ENCODE measurements at regions not wholly inside any gene's neighbourhood (a gene's known extent, or its start where the extent isn't known, plus 50 kb on each side); places are given as distances from the start of the nearest gene placed in this dataset.
"Not testable (repeated sequence)": the region's sequence is repeated elsewhere in the genome, so short reads cannot be mapped to it uniquely, and the experiment has no call there.

DNA sequence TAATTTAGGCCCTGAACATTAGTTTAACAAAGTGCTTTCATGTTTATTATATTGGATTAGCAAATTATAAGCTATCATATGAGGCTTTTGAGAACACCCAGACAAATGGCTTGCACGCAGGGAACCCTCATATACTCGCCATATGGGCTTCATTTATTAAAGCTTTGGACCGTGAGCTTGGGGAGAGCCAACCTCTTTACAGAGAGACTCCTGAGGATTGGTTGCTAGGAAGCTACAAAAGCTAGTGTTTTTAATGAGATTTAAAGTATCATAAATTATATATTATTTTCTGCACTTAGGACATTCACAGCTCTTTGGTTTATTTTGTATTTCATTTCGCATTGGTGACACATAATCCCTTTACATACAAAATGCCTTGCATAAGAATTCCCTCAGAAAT lies 193.8 kb upstream of the TOX3 start:
- WGBS (ENCODE audit: insufficient coverage, insufficient read length) = no CpG with 5 or more reads among the region's 4 CpGs
- H3K27ac ChIP-seq (ENCODE audit: low read length) = no peak overlapping the region
- no peak for DNase-seq (ENCODE audit: low read depth, low spot score)
- no peaks in the 10 kb centered on the region for H3K36me3 ChIP-seq (ENCODE audit: control insufficient read depth, insufficient read depth, low read length)
- no peak overlapping the region for H3K4me3 ChIP-seq (ENCODE audit: low read length)
- H3K4me1 ChIP-seq (ENCODE audit: control insufficient read depth, insufficient read depth, low read length) = no peaks in the 10 kb centered on the region
- no peaks in the 10 kb centered on the region for H3K27me3 ChIP-seq (ENCODE audit: control insufficient read depth, insufficient read depth, low read length)
- H3K9me3 ChIP-seq (ENCODE audit: control insufficient read depth, insufficient read depth, low read length) = no peaks in the 10 kb centered on the region

DNA sequence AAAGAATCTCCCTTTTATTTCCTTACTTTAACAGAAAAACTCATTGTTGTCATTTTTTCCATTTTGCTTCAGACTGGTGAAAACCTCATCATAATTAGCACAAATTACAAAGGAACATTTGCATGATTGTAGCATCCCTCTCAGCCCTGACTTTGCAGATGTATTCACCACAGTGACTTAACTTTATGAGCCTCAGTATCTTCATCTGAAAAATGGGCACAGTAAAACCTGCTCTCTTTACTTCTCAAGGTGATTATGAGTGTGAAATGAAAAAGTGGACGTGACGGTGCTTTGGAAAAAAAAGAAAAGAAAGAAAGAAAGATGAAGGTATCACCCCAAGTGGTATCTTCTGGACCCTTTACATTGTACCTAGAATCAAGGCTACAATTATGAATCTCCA lies 193.4 kb upstream of the TOX3 start:
- no peak for DNase-seq (ENCODE audit: low read depth, low spot score)
- H3K4me3 ChIP-seq (ENCODE audit: low read length) = no peak overlapping the region
- no peaks in the 10 kb centered on the region for H3K36me3 ChIP-seq (ENCODE audit: control insufficient read depth, insufficient read depth, low read length)
- H3K27me3 ChIP-seq (ENCODE audit: control insufficient read depth, insufficient read depth, low read length) = no peaks in the 10 kb centered on the region
- H3K4me1 ChIP-seq (ENCODE audit: control insufficient read depth, insufficient read depth, low read length) = no peaks in the 10 kb centered on the region
- no peak overlapping the region for H3K27ac ChIP-seq (ENCODE audit: low read length)
- WGBS (ENCODE audit: insufficient coverage, insufficient read length) = no CpG with 5 or more reads among the region's 2 CpGs
- no peaks in the 10 kb centered on the region for H3K9me3 ChIP-seq (ENCODE audit: control insufficient read depth, insufficient read depth, low read length)

DNA sequence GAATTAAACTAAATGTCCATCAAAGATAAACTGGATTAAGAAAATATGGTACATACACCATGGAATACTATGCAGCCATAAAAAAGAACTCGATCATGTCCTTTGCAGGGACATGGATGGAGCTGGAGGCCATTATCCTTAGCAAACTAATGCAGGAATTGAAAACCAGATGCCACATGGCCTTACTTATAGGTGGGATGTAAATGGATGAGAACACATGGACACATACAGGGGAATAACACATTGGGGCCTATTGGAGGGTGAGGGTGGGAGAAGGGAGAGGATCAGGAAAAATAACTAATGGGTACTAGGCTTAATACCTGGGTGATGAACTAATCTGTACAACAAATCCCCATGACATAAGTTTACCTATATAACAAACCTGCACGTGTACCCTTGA lies 192.0 kb upstream of the TOX3 start:
- no CpG with 5 or more reads among the region's 2 CpGs for WGBS (ENCODE audit: insufficient coverage, insufficient read length)
- not testable (repeated sequence) for H3K4me1 ChIP-seq (ENCODE audit: control insufficient read depth, insufficient read depth, low read length); H3K27me3 ChIP-seq (ENCODE audit: control insufficient read depth, insufficient read depth, low read length); DNase-seq (ENCODE audit: low read depth, low spot score); H3K9me3 ChIP-seq (ENCODE audit: control insufficient read depth, insufficient read depth, low read length); H3K4me3 ChIP-seq (ENCODE audit: low read length); H3K36me3 ChIP-seq (ENCODE audit: control insufficient read depth, insufficient read depth, low read length); H3K27ac ChIP-seq (ENCODE audit: low read length)

DNA sequence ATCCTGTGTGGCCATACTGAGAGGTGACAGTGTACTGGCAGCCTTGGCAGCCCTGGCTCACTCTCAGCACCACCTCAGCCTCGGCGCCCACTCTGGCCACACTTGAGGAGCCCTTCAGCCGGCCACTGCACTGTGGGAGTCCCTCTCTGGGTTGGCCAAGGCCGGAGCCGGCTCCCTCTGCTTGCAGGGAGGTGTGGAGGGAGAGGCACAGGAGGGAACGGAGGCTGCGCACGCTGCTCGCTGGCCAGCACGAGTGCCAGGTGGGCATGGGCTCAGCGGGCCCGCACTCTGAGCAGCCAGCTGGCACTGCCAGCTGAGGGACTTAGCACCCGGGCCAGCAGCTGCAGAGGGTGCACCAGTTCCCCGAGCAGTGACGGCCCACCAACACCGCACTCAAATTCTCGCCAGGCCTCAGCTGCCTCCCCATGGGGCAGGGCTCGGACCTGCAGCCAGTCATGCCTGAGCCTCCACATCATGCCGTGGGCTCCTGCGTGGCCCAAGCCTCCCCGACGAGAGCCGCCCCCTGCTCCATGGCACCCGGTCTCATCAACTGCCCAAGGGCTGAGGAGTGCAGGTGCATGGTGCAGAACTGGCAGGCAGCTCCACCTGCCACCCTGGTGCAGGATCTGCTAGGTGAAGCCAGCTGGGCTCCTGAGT lies 184.4 kb upstream of the TOX3 start:
- Histone ChIP-seq H3K27me3 (ENCODE audit: control insufficient read depth, insufficient read depth, low read length) (no peaks in the 10 kb centered on the region), H3K36me3 (ENCODE audit: control insufficient read depth, insufficient read depth, low read length) (no peaks in the 10 kb centered on the region), H3K9me3 (ENCODE audit: control insufficient read depth, insufficient read depth, low read length) (0 out of 2 replicates have a peak, but pooled peaks cover 3% of the 10 kb centered on the region), H3K4me3 (ENCODE audit: low read length) (no peak overlapping the region), H3K4me1 (ENCODE audit: control insufficient read depth, insufficient read depth, low read length) (no peaks in the 10 kb centered on the region), H3K27ac (ENCODE audit: low read length) (no peak overlapping the region)
- no CpG with 5 or more reads among the region's 24 CpGs for WGBS (ENCODE audit: insufficient coverage, insufficient read length)
- no peak for DNase-seq (ENCODE audit: low read depth, low spot score)

DNA sequence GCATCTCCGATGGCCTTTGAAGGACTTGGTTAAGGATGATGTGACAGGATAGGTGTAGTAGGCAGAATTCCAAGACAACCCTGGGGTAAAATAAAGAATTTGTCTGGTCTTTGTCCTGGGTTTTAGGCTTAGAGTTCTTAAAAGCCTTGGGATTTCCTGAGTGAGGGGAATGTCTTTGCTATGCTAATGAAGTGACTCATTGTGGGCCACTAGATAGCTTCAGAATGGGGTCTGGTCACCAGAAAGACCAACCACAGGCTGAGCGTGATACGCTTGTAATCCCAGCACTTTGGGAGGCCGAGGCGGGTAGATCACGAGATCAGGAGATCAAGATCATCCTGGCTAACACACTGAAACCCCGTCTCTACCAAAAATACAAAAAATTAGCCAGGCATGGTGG lies 182.8 kb upstream of the TOX3 start:
- H3K36me3 ChIP-seq (ENCODE audit: control insufficient read depth, insufficient read depth, low read length) = no peaks in the 10 kb centered on the region
- no peaks in the 10 kb centered on the region for H3K4me1 ChIP-seq (ENCODE audit: control insufficient read depth, insufficient read depth, low read length)
- no peak overlapping the region for H3K4me3 ChIP-seq (ENCODE audit: low read length)
- H3K9me3 ChIP-seq (ENCODE audit: control insufficient read depth, insufficient read depth, low read length) = 0 out of 2 replicates have a peak, but pooled peaks cover 3% of the 10 kb centered on the region
- no peak for DNase-seq (ENCODE audit: low read depth, low spot score)
- no peaks in the 10 kb centered on the region for H3K27me3 ChIP-seq (ENCODE audit: control insufficient read depth, insufficient read depth, low read length)
- no CpG with 5 or more reads among the region's 7 CpGs for WGBS (ENCODE audit: insufficient coverage, insufficient read length)
- H3K27ac ChIP-seq (ENCODE audit: low read length) = no peak overlapping the region

DNA sequence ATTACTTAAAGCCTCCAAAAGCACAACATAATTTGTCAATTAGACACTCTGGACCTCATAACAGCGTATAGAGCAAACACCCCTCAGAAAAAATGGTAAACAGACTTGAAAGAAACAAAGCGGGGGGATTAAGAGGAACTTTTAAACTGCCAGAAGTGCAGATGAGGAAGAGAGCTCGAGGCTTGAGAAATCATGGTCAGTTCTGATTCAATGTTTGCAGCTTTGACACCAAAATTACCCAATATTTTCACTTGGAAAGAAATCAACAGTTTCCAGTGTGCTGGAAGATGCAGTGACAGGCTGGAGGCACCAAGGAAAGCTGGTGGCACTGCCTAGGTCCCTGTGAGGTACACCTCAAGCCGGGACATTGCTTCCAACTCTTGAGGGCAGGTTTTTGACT lies 180.9 kb upstream of the TOX3 start:
- WGBS (ENCODE audit: insufficient coverage, insufficient read length) = no CpG with 5 or more reads among the region's 4 CpGs
- H3K27ac ChIP-seq (ENCODE audit: low read length) = no peak overlapping the region
- H3K4me3 ChIP-seq (ENCODE audit: low read length) = no peak overlapping the region
- no peaks in the 10 kb centered on the region for H3K36me3 ChIP-seq (ENCODE audit: control insufficient read depth, insufficient read depth, low read length)
- H3K9me3 ChIP-seq (ENCODE audit: control insufficient read depth, insufficient read depth, low read length) = 0 out of 2 replicates have a peak, but pooled peaks cover 3% of the 10 kb centered on the region
- DNase-seq (ENCODE audit: low read depth, low spot score) = no peak
- no peaks in the 10 kb centered on the region for H3K27me3 ChIP-seq (ENCODE audit: control insufficient read depth, insufficient read depth, low read length)
- H3K4me1 ChIP-seq (ENCODE audit: control insufficient read depth, insufficient read depth, low read length) = no peaks in the 10 kb centered on the region

DNA sequence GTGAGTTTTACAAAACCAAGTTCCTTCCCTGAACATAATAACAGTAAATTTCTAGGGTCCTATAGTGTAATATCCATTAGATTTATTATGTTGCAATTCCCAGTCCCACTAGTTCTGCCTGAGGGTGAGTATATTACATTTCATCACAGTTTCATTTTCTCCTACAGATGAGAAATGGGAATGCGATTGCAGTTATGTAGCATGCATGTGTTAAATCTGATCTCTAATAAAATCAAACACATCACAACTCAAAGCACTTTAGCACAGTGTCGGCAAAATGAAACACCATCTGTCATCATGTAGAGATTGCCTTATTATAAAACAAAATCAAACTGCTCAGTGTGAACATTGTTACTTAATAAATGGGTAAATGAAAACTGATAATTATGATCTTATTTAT lies 180.5 kb upstream of the TOX3 start:
- DNase-seq (ENCODE audit: low read depth, low spot score) = no peak
- Histone ChIP-seq H3K9me3 (ENCODE audit: control insufficient read depth, insufficient read depth, low read length) (0 out of 2 replicates have a peak, but pooled peaks cover 3% of the 10 kb centered on the region), H3K36me3 (ENCODE audit: control insufficient read depth, insufficient read depth, low read length) (no peaks in the 10 kb centered on the region), H3K4me3 (ENCODE audit: low read length) (no peak overlapping the region), H3K4me1 (ENCODE audit: control insufficient read depth, insufficient read depth, low read length) (no peaks in the 10 kb centered on the region), H3K27ac (ENCODE audit: low read length) (no peak overlapping the region), H3K27me3 (ENCODE audit: control insufficient read depth, insufficient read depth, low read length) (no peaks in the 10 kb centered on the region)
- WGBS (ENCODE audit: insufficient coverage, insufficient read length) = no CpG with 5 or more reads among the region's 2 CpGs

DNA sequence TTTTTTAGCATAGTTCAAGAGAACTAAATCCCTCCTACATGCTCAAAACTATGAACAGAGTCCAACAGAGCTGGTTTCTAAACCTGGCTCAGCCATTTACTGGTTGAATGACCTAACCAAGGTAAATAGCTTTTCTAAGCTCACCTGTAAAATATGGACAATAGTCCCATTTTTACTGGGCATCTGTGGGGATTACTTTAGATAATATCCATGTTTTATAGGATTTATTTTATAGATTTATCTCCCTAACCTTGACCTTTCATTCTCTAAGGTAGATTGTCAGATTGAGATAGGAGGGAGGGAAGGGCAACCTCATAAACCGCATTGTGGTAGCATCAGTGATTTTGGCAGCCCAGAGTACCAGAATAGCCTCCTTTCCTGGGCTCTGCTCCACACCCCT lies 178.5 kb upstream of the TOX3 start:
- H3K4me1 ChIP-seq (ENCODE audit: control insufficient read depth, insufficient read depth, low read length) = no peaks in the 10 kb centered on the region
- H3K27me3 ChIP-seq (ENCODE audit: control insufficient read depth, insufficient read depth, low read length) = no peaks in the 10 kb centered on the region
- H3K9me3 ChIP-seq (ENCODE audit: control insufficient read depth, insufficient read depth, low read length) = no peaks in the 10 kb centered on the region
- H3K4me3 ChIP-seq (ENCODE audit: low read length) = no peak overlapping the region
- no peaks in the 10 kb centered on the region for H3K36me3 ChIP-seq (ENCODE audit: control insufficient read depth, insufficient read depth, low read length)
- WGBS (ENCODE audit: insufficient coverage, insufficient read length) = no CpG with 5 or more reads among the region's 1 CpG
- no peak overlapping the region for H3K27ac ChIP-seq (ENCODE audit: low read length)
- DNase-seq (ENCODE audit: low read depth, low spot score) = no peak

DNA sequence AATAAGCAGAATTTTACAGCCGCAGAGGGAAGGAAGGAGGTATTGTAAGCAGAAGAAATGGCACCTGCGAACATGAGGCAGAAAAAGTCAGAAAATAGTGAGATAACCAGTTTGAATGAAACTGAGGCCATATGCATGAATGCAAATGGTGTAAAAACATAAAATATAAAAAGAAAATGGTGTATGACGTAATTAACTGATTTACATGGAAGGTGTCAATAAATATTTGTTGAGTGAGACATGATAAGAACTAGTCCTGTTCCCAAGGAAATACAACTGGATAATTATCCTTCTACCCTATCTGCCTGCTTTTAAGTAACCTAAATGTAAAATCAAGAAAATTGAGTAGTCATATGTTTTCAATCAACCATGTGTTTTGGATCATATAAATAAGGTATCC lies 178.1 kb upstream of the TOX3 start:
- no peak overlapping the region for H3K4me3 ChIP-seq (ENCODE audit: low read length)
- DNase-seq (ENCODE audit: low read depth, low spot score) = no peak
- H3K4me1 ChIP-seq (ENCODE audit: control insufficient read depth, insufficient read depth, low read length) = no peaks in the 10 kb centered on the region
- no peaks in the 10 kb centered on the region for H3K36me3 ChIP-seq (ENCODE audit: control insufficient read depth, insufficient read depth, low read length)
- 100% methylated on average over 1 of the region's 3 CpGs for WGBS (ENCODE audit: insufficient coverage, insufficient read length)
- no peaks in the 10 kb centered on the region for H3K27me3 ChIP-seq (ENCODE audit: control insufficient read depth, insufficient read depth, low read length)
- H3K27ac ChIP-seq (ENCODE audit: low read length) = no peak overlapping the region
- no peaks in the 10 kb centered on the region for H3K9me3 ChIP-seq (ENCODE audit: control insufficient read depth, insufficient read depth, low read length)

DNA sequence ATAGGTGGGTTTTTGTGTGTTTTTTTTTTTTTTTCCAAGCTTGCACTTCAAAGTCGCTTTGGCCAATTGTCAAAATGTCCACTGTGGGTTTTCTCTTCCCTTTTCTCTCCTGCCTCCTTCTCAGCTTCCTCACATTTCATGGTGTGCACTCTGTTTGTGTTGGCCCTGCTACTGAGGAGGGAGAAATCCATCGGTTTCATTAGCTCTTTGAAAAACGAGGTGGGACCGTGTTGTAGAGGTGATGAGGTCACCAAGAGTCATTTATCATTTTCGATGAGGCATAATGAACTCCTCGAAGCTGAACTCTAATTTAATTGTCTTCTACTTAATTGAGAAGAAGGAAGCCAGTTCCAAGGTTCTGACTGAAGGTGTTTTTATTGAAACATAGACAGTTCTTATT lies 174.4 kb upstream of the TOX3 start:
- H3K27ac ChIP-seq (ENCODE audit: low read length) = no peak overlapping the region
- no CpG with 5 or more reads among the region's 6 CpGs for WGBS (ENCODE audit: insufficient coverage, insufficient read length)
- H3K27me3 ChIP-seq (ENCODE audit: control insufficient read depth, insufficient read depth, low read length) = no peaks in the 10 kb centered on the region
- no peaks in the 10 kb centered on the region for H3K4me1 ChIP-seq (ENCODE audit: control insufficient read depth, insufficient read depth, low read length)
- H3K9me3 ChIP-seq (ENCODE audit: control insufficient read depth, insufficient read depth, low read length) = no peaks in the 10 kb centered on the region
- DNase-seq (ENCODE audit: low read depth, low spot score) = no peak
- H3K4me3 ChIP-seq (ENCODE audit: low read length) = no peak overlapping the region
- no peaks in the 10 kb centered on the region for H3K36me3 ChIP-seq (ENCODE audit: control insufficient read depth, insufficient read depth, low read length)

DNA sequence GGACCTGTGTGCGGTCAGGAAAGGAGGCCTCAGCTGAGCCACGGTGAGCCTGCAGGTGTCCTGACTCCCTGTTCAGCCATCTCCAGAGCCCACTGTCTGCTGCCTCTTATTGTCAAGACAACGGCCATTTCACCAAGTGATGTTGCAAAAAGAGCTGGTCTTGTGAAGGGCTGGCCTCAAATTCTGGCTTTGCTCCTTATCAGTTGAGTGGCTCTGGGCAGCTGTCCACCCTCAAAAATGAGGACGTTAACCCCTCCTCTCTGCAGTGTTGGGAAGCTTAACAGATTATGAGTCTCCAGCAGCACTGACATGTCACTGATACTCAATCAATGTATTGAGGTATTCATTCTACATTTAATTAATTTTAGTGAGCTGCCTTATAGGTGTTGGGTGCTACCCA lies 171.1 kb upstream of the TOX3 start:
- H3K36me3 ChIP-seq (ENCODE audit: control insufficient read depth, insufficient read depth, low read length) = no peaks in the 10 kb centered on the region
- no peak for DNase-seq (ENCODE audit: low read depth, low spot score)
- no peak overlapping the region for H3K4me3 ChIP-seq (ENCODE audit: low read length)
- no peaks in the 10 kb centered on the region for H3K9me3 ChIP-seq (ENCODE audit: control insufficient read depth, insufficient read depth, low read length)
- H3K4me1 ChIP-seq (ENCODE audit: control insufficient read depth, insufficient read depth, low read length) = no peaks in the 10 kb centered on the region
- WGBS (ENCODE audit: insufficient coverage, insufficient read length) = no CpG with 5 or more reads among the region's 4 CpGs
- H3K27me3 ChIP-seq (ENCODE audit: control insufficient read depth, insufficient read depth, low read length) = no peaks in the 10 kb centered on the region
- H3K27ac ChIP-seq (ENCODE audit: low read length) = no peak overlapping the region

Measured in iPS DF 6.9 (cell line).